AG10803 (cell line): ENCODE measurements at regions not wholly inside any gene's neighbourhood (a gene's known extent, or its start where the extent isn't known, plus 50 kb on each side); places are given as distances from the start of the nearest gene placed in this dataset.

ENCODE experiments used
- DNase-seq: peaks from one replicate; pipeline ENCODE4 v3.0.0; 2010; ENCODE audit warnings: low read depth
- H3K4me3 ChIP-seq: 2 replicates; pipeline ENCODE4 v1.5.1; 2011; ENCODE audit warnings: mild to moderate bottlenecking, low read length, control low read depth
- TF ChIP-seq, protein P1 (sequence below): conservative IDR thresholded peaks from 2 replicates; pipeline ENCODE4 v1.5.1; 2011; ENCODE audit warnings: mild to moderate bottlenecking, low read length, control low read depth, inconsistent platforms

DNA sequence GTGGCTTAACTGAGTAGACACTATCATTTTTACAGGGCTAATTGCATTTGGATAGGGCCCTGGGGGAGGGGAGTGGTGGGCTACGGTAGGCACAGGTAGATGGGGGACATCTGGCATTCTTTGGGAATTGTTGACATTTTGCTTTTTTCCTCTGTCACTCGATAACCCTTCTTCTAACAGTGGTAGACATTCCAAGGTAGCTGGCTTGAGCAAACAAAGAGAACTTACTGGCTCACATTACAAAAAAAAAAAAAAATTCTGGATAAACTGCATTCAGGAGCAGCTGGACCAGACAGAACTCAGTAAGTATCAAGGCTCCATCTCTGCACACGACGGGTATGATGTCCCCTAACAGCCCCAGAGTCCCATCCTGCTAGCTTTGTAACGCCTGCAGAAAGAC lies 585.2 kb downstream of the ZNF608 start:
- DNase-seq, result no peak
- no peak overlapping the region for H3K4me3 ChIP-seq
- TF ChIP-seq, protein P1, sequence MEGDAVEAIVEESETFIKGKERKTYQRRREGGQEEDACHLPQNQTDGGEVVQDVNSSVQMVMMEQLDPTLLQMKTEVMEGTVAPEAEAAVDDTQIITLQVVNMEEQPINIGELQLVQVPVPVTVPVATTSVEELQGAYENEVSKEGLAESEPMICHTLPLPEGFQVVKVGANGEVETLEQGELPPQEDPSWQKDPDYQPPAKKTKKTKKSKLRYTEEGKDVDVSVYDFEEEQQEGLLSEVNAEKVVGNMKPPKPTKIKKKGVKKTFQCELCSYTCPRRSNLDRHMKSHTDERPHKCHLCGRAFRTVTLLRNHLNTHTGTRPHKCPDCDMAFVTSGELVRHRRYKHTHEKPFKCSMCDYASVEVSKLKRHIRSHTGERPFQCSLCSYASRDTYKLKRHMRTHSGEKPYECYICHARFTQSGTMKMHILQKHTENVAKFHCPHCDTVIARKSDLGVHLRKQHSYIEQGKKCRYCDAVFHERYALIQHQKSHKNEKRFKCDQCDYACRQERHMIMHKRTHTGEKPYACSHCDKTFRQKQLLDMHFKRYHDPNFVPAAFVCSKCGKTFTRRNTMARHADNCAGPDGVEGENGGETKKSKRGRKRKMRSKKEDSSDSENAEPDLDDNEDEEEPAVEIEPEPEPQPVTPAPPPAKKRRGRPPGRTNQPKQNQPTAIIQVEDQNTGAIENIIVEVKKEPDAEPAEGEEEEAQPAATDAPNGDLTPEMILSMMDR, result no peak

DNA sequence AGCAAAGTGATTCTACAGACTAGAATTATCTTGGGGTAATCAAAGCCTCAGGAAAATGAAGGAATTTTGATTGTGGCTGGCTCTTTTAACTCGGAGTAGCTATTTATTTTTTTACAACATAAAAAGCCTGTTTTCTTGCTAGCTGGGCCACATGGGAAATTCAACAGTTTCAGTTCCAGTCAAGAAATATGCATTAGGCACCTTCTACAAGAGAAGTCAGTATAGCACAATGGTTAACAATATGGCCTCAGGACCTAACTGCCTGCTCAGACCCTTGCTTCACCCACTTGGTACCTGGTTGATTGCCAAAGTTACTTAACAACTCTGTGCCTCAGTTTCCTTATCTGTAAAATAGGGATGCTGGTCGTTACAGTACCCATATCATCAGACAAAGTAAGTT lies 586.2 kb downstream of the ZNF608 start:
- DNase-seq, result no peak
- H3K4me3 ChIP-seq, result no peak overlapping the region
- TF ChIP-seq, protein P1, result no peak

DNA sequence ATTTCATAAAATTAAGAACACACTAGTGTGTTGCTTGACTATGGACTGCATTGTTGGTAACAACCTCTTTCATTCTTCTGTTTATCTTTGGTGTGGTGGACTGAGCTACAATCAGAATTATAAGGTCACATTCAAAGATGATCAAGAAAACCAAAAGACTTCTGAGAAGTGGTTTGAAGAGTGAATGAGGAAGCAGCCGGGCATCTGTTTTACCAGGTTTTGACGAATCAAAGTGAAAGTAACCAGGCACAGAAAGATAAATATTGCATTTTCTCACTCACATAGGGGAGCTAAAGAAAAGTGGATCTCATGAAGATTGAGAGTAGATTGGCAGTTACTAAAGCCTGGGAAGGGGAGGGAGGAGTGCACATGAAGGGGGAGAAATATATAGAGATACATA lies 589.1 kb downstream of the ZNF608 start:
- no peak for DNase-seq
- peak overlapping the region; percentile 10; the same call in 1 of the 2 replicates for H3K4me3 ChIP-seq
- TF ChIP-seq, protein P1, result no peak

DNA sequence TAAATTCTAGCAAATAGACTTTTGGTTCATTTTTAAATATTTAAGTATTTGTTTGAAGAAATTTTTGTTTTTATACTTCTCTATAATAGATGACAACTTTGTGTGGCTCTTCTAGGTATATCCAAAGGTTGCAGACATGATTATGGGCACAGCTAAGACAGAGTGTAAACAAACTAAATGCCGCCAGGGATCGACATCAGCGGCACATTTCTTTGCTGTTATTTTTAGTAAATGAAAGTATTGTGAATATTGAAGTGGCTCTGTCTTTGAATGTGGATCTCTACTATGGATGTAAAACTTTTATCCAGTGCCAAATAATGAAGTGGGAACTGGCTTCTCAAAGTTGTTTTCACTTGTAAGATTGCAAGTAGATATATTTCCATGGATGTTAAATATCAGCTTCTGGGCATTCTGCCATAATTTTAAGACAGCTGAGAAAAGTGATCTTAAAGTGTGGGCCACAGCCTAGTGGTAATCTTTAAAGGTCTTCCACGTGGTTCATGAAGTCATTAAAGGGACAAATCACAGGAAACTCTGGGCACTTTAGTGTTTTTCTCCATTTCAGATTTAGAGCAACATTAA lies 589.9 kb downstream of the ZNF608 start:
- TF ChIP-seq, protein P1, result no peak
- no peak for DNase-seq
- H3K4me3 ChIP-seq, result no peak overlapping the region

DNA sequence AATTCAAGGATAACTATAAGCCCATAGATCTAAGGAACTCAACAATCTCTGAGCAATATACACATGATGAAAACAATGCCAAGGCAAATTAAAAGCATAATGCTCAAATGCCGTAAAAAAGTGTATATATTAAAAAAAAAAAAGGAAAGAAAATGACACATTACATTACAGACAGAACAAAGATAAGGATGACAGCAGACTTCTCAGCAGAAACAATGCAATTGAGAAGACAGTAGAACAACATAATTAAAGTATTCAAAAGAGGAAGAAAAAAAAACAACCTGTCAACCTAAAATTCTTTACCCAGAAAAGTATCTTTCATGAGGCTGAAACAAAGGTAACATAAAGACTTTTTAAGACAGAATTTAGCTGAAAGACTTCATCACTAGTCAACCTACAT lies 591.7 kb downstream of the ZNF608 start:
- H3K4me3 ChIP-seq, result no peak overlapping the region
- TF ChIP-seq, protein P1, result no peak
- DNase-seq, result no peak

DNA sequence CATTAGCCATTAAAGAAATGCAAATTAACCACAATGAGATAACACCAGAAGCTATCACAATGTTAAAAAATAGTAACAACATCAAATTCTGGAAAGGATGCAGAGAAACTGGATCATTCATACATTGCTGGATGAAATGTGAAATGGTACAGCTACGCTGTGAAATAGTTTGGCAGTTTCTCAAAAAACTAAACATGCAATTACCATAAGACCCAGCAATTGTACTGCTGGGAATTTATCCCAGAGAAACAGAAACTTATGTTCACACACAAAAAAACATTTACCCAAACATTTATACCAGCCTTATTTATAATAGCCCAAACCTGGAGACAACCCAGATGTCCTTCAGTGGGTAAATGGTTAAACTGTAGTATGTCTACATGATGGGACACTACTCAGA lies 592.9 kb downstream of the ZNF608 start:
- TF ChIP-seq, protein P1, result no peak
- no peak overlapping the region for H3K4me3 ChIP-seq
- DNase-seq, result no peak

DNA sequence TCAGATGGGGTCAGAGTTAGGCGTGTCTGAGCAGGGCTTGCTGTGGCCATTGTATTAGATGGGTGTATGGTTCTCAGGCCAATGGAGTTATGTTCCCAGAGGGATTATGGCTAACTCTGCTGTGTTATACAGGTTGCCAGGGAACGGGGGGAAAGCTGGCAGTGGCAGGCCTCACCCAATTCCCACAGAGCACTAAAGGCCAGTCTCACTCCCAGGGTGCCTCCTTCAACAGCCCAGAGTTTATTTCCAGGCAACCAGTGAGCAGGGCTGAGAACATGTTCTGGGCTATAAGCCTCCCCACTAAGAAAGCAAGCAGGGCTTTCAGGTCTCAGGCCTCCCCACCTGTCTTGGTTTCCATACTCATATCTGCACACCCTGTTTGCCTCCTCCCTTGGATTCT lies 597.9 kb downstream of the ZNF608 start:
- DNase-seq, result no peak
- no peak overlapping the region for H3K4me3 ChIP-seq
- TF ChIP-seq, protein P1, result no peak
